WTC11 (cell line): ENCODE measurements at regions not wholly inside any gene's neighbourhood (a gene's known extent, or its start where the extent isn't known, plus 50 kb on each side); places are given as distances from the start of the nearest gene placed in this dataset.
A peak's percentile ranks its signal among the peaks of the same experiment; 100 is the strongest.

Experiments used
- ATAC-seq: fragments of 200-7000 bp; cut with Tn5 transposase; 2 replicates; pipeline ENCODE4 v1.10.0; 2021; ENCODE audit warnings: mild to moderate bottlenecking, moderate library complexity
- CTCF ChIA-PET: fragments of 300-600 bp; sonication (Branson Sonifier 250); formaldehyde crosslinking; loops from one replicate; lab custom pipeline; 2021; ENCODE audit warnings: antibody characterized with exemption; lab: Charles Lee
- POLR2A ChIA-PET: fragments of 350-600 bp; sonication (Branson Sonifier 250); formaldehyde crosslinking; loops from one replicate; lab custom pipeline; 2021; ENCODE audit warnings: antibody characterized with exemption; lab: Charles Lee
- DNase-seq: peaks from one replicate; pipeline ENCODE4 v3.0.0; 2021; ENCODE audit warnings: low spot score
- H3K27ac Mint-ChIP-seq: 2 replicates; pipeline ENCODE4 v1.8.0; 2021; ENCODE audit warnings: mixed read lengths
- H3K27me3 Mint-ChIP-seq: 2 replicates; pipeline ENCODE4 v1.8.0; 2021; ENCODE audit warnings: low read depth, mild to moderate bottlenecking, moderate library complexity, mixed read lengths
- H3K36me3 Mint-ChIP-seq: 2 replicates; pipeline ENCODE4 v1.8.0; 2021; ENCODE audit warnings: mixed read lengths
- H3K4me1 Mint-ChIP-seq: 2 replicates; pipeline ENCODE4 v1.8.0; 2022; ENCODE audit warnings: mixed read lengths
- H3K4me3 Mint-ChIP-seq: 2 replicates; pipeline ENCODE4 v1.8.0; 2021; ENCODE audit warnings: mild to moderate bottlenecking, moderate library complexity, mixed read lengths
- H3K9me3 Mint-ChIP-seq: 2 replicates; pipeline ENCODE4 v1.8.0; 2021; ENCODE audit warnings: mixed read lengths
- CBFB ChIP-seq: sonication (generic); formaldehyde crosslinking; IDR thresholded peaks from 2 replicates; pipeline ENCODE4 v1.8.1; 2022; ENCODE audit warnings: mild to moderate bottlenecking, low read depth, missing genetic modification reagents
- ELF4 ChIP-seq: sonication (generic); formaldehyde crosslinking; IDR thresholded peaks from 2 replicates; pipeline ENCODE4 v1.8.1; 2022; ENCODE audit warnings: low read depth, mild to moderate bottlenecking, moderate library complexity, missing genetic modification reagents
- ETV6 ChIP-seq: sonication (generic); formaldehyde crosslinking; IDR thresholded peaks from 2 replicates; pipeline ENCODE4 v1.8.1; 2022; ENCODE audit warnings: mild to moderate bottlenecking, missing genetic modification reagents
- GRHL2 ChIP-seq: fragments of 250-450 bp; sonication (Bioruptor Pico); IDR thresholded peaks from 2 replicates; pipeline ENCODE4 v1.8.0; 2022; ENCODE audit warnings: mild to moderate bottlenecking, moderate library complexity; ENCODE audit not compliant: insufficient replicate concordance, severe bottlenecking
- KAT7 ChIP-seq: sonication (generic); formaldehyde crosslinking; IDR thresholded peaks from 2 replicates; pipeline ENCODE4 v1.8.1; 2023; ENCODE audit warnings: missing genetic modification reagents, mild to moderate bottlenecking, borderline replicate concordance
- OVOL2 ChIP-seq: fragments of 250-450 bp; sonication (Bioruptor Pico); IDR thresholded peaks from 2 replicates; pipeline ENCODE4 v1.9.0; 2021; ENCODE audit warnings: mild to moderate bottlenecking, borderline replicate concordance
- RELA ChIP-seq: sonication (generic); formaldehyde crosslinking; IDR thresholded peaks from 2 replicates; pipeline ENCODE4 v1.8.1; 2022; ENCODE audit warnings: missing genetic modification reagents, mild to moderate bottlenecking, borderline replicate concordance
- SMAD4 ChIP-seq: sonication (generic); formaldehyde crosslinking; IDR thresholded peaks from 2 replicates; pipeline ENCODE4 v1.8.0; 2022; ENCODE audit warnings: mild to moderate bottlenecking, missing genetic modification reagents
- TEAD1 ChIP-seq: sonication (generic); formaldehyde crosslinking; IDR thresholded peaks from 2 replicates; pipeline ENCODE4 v1.8.0; 2022; ENCODE audit warnings: mild to moderate bottlenecking, missing genetic modification reagents
- ZNF121 ChIP-seq: sonication (generic); formaldehyde crosslinking; IDR thresholded peaks from 2 replicates; pipeline ENCODE4 v1.8.0; 2023; ENCODE audit warnings: missing genetic modification reagents
- ZNF396 ChIP-seq: fragments of 250-450 bp; sonication (Bioruptor Pico); IDR thresholded peaks from 2 replicates; pipeline ENCODE4 v1.8.0; 2021; ENCODE audit warnings: mild to moderate bottlenecking, moderate library complexity, borderline replicate concordance
- ZNF416 ChIP-seq: fragments of 250-450 bp; sonication (Bioruptor Pico); IDR thresholded peaks from 2 replicates; pipeline ENCODE4 v1.9.0; 2021; ENCODE audit warnings: mild to moderate bottlenecking, inconsistent platforms
- ZNF671 ChIP-seq: fragments of 250-450 bp; sonication (Bioruptor Pico); IDR thresholded peaks from 2 replicates; pipeline ENCODE4 v1.8.0; 2021; ENCODE audit warnings: mild to moderate bottlenecking
- TF ChIP-seq, protein P1 (sequence below): sonication (generic); formaldehyde crosslinking; IDR thresholded peaks from 2 replicates; pipeline ENCODE4 v1.8.0; 2023; ENCODE audit warnings: missing genetic modification reagents
- TF ChIP-seq, protein P2 (sequence below): fragments of 250-450 bp; sonication (Bioruptor Pico); conservative IDR thresholded peaks from 2 replicates; pipeline ENCODE4 v1.9.0; 2021; ENCODE audit warnings: mild to moderate bottlenecking
- TF ChIP-seq, protein P3 (sequence below): sonication (generic); formaldehyde crosslinking; IDR thresholded peaks from 2 replicates; pipeline ENCODE4 v1.8.0; 2022; ENCODE audit warnings: mild to moderate bottlenecking, missing genetic modification reagents
- TF ChIP-seq, protein P4 (sequence below): fragments of 250-450 bp; sonication (Bioruptor Pico); IDR thresholded peaks from 2 replicates; pipeline ENCODE4 v1.8.0; 2021; ENCODE audit warnings: mild to moderate bottlenecking
- TF ChIP-seq, protein P5 (sequence below): sonication (generic); formaldehyde crosslinking; IDR thresholded peaks from 2 replicates; pipeline ENCODE4 v1.8.0; 2022; ENCODE audit warnings: mild to moderate bottlenecking, missing genetic modification reagents
- TF ChIP-seq, protein P6 (sequence below): fragments of 250-450 bp; sonication (Bioruptor Pico); IDR thresholded peaks from 2 replicates; pipeline ENCODE4 v1.9.0; 2021; ENCODE audit warnings: mild to moderate bottlenecking, borderline replicate concordance

DNA sequence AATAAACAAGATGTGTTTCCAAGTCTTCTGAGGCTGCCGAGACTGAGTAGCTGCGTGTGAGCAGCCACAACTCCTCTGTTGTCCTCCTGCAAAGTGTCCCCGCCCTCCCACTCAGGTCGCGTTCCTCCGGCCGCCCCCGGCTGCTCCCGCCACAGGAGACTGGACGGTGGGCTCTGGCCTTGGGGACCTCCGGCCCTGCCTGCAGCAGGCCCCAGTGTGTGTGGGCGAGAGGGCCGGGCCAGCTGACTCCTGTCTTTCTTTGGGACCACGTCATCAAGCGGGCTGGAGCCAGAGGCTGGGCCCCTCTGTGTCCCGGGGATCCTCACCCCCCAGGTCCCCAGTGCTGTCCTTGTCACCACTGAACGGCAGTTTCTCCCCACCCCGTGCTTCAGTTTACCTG is 175.3 kb downstream of the NPIPB11 start:
- Mint-ChIP-seq H3K4me3 (no peak overlapping the region), H3K27me3 (no peaks in the 10 kb centered on the region), H3K27ac (no peak overlapping the region), H3K9me3 (peaks cover 10% of the 10 kb centered on the region), H3K36me3 (no peaks in the 10 kb centered on the region), H3K4me1 (peaks cover 8% of the 10 kb centered on the region)
- no peak for ATAC-seq
- CTCF ChIA-PET, result interaction anchor here (0.8 kb wide), 1 partner anchor 116 kb away, joined by 3 read pairs; no protein-coding TSS in a partner anchor
- TF ChIP-seq ZNF396 (CRISPR knock-in tag) (no peak), ZNF121 (CRISPR knock-in tag) (no peak), RELA (CRISPR knock-in tag) (no peak), GRHL2 (CRISPR knock-in tag) (no peak), ETV6 (CRISPR knock-in tag) (no peak), OVOL2 (CRISPR knock-in tag) (no peak), SMAD4 (no peak)
- TF ChIP-seq, protein P1, sequence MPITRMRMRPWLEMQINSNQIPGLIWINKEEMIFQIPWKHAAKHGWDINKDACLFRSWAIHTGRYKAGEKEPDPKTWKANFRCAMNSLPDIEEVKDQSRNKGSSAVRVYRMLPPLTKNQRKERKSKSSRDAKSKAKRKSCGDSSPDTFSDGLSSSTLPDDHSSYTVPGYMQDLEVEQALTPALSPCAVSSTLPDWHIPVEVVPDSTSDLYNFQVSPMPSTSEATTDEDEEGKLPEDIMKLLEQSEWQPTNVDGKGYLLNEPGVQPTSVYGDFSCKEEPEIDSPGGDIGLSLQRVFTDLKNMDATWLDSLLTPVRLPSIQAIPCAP (CRISPR knock-in tag), result no peak
- TF ChIP-seq, protein P2, sequence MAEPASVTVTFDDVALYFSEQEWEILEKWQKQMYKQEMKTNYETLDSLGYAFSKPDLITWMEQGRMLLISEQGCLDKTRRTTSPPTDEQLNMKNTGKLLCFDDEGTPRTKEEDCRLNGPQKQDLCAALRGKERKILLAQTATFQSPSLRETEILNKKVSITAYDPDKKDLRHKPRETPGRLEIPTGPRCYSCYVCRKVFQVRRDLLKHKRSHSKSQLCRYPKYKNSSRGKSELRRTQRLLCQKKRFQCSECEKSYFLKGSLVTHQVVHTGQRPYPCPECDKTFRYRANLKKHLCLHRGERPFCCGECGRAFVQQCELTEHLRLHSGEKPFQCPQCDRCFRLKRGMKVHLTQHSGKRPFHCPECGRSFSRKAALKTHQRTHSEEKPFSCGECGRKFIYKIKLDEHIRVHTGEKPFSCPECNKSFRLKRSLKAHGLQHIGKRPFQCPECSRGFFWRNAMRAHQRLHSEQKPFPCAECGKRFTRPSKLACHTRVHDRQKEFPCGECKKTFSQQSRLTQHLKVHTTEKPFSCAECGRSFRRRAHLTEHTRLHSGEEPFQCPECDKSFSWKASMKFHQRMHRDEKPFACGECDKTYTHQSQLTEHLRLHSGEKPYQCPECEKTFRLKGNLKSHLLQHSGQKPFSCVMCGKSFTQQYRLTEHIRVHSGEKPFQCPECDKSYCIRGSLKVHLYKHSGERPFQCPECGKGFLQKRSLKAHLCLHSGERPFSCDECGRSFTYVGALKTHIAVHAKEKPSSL (CRISPR knock-in tag), result no peak
- no peak for DNase-seq
- POLR2A ChIA-PET, result no interaction called here

DNA sequence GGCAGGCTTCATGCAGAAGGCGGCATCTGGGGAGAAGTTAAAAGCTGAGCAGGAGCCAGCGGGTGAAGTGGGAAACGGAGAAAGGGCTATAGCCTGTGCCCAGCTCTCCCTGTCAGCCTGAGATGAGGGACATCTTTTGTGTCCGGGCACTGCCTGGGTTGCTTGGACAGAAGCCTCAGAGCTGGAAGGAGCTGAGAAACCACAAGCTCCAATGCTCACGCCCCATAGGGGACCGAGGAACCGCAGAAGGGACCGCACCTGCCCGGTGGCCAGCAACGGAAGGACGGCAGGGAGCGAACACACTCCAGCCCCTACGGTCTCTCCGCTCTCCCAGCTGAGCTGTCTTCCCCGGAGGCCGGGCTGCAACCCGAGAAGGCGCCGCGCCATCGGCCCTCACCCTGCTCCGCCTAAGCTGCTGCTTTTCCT is 175.8 kb downstream of the NPIPB11 start:
- POLR2A ChIA-PET, result no interaction called here
- ATAC-seq, result peak; percentile 66
- peaks cover 8% of the 10 kb centered on the region for H3K4me1 Mint-ChIP-seq
- no peaks in the 10 kb centered on the region for H3K36me3 Mint-ChIP-seq
- H3K27ac Mint-ChIP-seq, result no peak overlapping the region
- peaks cover 12% of the 10 kb centered on the region for H3K9me3 Mint-ChIP-seq
- H3K4me3 Mint-ChIP-seq, result no peak overlapping the region
- DNase-seq, result peak; percentile 63
- H3K27me3 Mint-ChIP-seq, result no peaks in the 10 kb centered on the region
- CTCF ChIA-PET, result interaction anchor here (0.8 kb wide), 2 partner anchors 85 to 115 kb away, joined by 3 read pairs; no protein-coding TSS in a partner anchor
- TF ChIP-seq, protein P1 (CRISPR knock-in tag), result no peak
- TF ChIP-seq ZNF671 (CRISPR knock-in tag), result no peak
- no peak for TF ChIP-seq SMAD4
- TF ChIP-seq ZNF416 (CRISPR knock-in tag), result no peak
- TF ChIP-seq ELF4, result no peak
- TF ChIP-seq, protein P3, sequence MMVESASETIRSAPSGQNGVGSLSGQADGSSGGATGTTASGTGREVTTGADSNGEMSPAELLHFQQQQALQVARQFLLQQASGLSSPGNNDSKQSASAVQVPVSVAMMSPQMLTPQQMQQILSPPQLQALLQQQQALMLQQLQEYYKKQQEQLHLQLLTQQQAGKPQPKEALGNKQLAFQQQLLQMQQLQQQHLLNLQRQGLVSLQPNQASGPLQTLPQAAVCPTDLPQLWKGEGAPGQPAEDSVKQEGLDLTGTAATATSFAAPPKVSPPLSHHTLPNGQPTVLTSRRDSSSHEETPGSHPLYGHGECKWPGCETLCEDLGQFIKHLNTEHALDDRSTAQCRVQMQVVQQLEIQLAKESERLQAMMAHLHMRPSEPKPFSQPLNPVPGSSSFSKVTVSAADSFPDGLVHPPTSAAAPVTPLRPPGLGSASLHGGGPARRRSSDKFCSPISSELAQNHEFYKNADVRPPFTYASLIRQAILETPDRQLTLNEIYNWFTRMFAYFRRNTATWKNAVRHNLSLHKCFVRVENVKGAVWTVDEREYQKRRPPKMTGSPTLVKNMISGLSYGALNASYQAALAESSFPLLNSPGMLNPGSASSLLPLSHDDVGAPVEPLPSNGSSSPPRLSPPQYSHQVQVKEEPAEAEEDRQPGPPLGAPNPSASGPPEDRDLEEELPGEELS (CRISPR knock-in tag), result no peak
- TF ChIP-seq, protein P4, sequence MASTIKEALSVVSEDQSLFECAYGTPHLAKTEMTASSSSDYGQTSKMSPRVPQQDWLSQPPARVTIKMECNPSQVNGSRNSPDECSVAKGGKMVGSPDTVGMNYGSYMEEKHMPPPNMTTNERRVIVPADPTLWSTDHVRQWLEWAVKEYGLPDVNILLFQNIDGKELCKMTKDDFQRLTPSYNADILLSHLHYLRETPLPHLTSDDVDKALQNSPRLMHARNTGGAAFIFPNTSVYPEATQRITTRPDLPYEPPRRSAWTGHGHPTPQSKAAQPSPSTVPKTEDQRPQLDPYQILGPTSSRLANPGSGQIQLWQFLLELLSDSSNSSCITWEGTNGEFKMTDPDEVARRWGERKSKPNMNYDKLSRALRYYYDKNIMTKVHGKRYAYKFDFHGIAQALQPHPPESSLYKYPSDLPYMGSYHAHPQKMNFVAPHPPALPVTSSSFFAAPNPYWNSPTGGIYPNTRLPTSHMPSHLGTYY (CRISPR knock-in tag), result no peak
- TF ChIP-seq, protein P5, sequence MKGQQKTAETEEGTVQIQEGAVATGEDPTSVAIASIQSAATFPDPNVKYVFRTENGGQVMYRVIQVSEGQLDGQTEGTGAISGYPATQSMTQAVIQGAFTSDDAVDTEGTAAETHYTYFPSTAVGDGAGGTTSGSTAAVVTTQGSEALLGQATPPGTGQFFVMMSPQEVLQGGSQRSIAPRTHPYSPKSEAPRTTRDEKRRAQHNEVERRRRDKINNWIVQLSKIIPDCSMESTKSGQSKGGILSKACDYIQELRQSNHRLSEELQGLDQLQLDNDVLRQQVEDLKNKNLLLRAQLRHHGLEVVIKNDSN, result no peak
- TF ChIP-seq KAT7, result no peak
- no peak for TF ChIP-seq TEAD1 (CRISPR knock-in tag)
- TF ChIP-seq, protein P2 (CRISPR knock-in tag), result no peak
- TF ChIP-seq, protein P6, sequence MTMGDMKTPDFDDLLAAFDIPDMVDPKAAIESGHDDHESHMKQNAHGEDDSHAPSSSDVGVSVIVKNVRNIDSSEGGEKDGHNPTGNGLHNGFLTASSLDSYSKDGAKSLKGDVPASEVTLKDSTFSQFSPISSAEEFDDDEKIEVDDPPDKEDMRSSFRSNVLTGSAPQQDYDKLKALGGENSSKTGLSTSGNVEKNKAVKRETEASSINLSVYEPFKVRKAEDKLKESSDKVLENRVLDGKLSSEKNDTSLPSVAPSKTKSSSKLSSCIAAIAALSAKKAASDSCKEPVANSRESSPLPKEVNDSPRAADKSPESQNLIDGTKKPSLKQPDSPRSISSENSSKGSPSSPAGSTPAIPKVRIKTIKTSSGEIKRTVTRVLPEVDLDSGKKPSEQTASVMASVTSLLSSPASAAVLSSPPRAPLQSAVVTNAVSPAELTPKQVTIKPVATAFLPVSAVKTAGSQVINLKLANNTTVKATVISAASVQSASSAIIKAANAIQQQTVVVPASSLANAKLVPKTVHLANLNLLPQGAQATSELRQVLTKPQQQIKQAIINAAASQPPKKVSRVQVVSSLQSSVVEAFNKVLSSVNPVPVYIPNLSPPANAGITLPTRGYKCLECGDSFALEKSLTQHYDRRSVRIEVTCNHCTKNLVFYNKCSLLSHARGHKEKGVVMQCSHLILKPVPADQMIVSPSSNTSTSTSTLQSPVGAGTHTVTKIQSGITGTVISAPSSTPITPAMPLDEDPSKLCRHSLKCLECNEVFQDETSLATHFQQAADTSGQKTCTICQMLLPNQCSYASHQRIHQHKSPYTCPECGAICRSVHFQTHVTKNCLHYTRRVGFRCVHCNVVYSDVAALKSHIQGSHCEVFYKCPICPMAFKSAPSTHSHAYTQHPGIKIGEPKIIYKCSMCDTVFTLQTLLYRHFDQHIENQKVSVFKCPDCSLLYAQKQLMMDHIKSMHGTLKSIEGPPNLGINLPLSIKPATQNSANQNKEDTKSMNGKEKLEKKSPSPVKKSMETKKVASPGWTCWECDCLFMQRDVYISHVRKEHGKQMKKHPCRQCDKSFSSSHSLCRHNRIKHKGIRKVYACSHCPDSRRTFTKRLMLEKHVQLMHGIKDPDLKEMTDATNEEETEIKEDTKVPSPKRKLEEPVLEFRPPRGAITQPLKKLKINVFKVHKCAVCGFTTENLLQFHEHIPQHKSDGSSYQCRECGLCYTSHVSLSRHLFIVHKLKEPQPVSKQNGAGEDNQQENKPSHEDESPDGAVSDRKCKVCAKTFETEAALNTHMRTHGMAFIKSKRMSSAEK (CRISPR knock-in tag), result no peak
- TF ChIP-seq CBFB (CRISPR knock-in tag), result no peak
- no peak for TF ChIP-seq ETV6 (CRISPR knock-in tag)
